ENCODE measurements at regions not wholly inside any gene's neighbourhood (a gene's known extent, or its start where the extent isn't known, plus 50 kb on each side); places are given as distances from the start of the nearest gene placed in this dataset.
A peak's percentile ranks its signal among the peaks of the same experiment; 100 is the strongest.

DNA sequence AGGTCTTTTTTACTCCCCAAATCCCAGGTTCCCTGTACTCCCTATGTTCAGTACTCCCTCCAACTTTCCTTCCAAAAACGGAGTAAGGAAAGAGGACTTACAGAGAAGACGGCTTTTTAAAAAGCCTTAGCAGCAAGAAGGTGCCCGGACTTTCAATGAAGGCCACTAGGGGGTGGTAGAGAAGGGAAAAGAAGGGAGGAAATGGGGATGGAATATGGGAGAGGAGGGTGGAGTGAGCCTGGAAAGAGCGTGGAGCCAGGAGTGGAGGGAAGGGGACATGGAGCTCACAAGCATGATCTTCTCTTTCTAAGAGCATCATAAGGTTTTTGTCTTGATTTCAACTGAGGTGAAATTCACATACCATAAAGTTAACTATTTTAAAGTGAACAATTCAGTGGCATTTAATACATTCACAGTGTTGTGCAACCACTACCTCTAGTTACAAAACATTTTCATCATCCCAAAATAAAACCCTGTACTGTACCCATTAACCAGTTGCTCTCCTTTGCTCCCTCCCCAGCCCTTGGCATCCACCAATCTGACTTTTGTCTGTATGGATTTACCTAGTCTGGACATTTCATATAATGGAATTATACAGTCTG is 129.9 kb downstream of the ZNF281 start:
- WGBS, result 35% methylated on average over 4 of the region's 4 CpGs
- H3K27me3 ChIP-seq (ENCODE audit: control insufficient read depth in 4 of 4, insufficient read depth in 4 of 4, low read length in 3 of 4), result no peaks in the 10 kb centered on the region
- no peaks in the 10 kb centered on the region for H3K36me3 ChIP-seq (ENCODE audit: control insufficient read depth in 4 of 4, insufficient read depth in 3 of 4, low read depth in 1 of 4, low read length in 3 of 4)
- no peak overlapping the region for H3K9ac ChIP-seq (ENCODE audit: low read depth in 1 of 2, low read length in 2 of 2)
- no peaks in the 10 kb centered on the region for H3K9me3 ChIP-seq (ENCODE audit: control insufficient read depth in 4 of 4, low read length in 3 of 4)
- H3K4me1 ChIP-seq (ENCODE audit: control insufficient read depth in 4 of 4, insufficient read depth in 4 of 4, low read length in 3 of 4), result peaks cover 0 to 20% (median 9%) of the 10 kb centered on the region in 4 donors
- TF ChIP-seq ATF3 (IDR thresholded peaks at IDR 0.05) (peak; percentile 31), JUND (IDR thresholded peaks at IDR 0.05) (no peak), NR2F2 (IDR thresholded peaks at IDR 0.05) (no peak), YY1 (IDR thresholded peaks at IDR 0.05) (no peak), RXRA (IDR thresholded peaks at IDR 0.05) (no peak), HNF4A (conservative IDR thresholded peaks at IDR 0.05) (peak; percentile 13 to 33), ZBTB33 (IDR thresholded peaks at IDR 0.05) (no peak), FOXA2 (IDR thresholded peaks at IDR 0.05) (no peak), SP1 (IDR thresholded peaks at IDR 0.05) (no peak), GABPA (IDR thresholded peaks at IDR 0.05 in 1 of 2, conservative IDR thresholded peaks at IDR 0.05 in 1 of 2) (no peak), RAD21 (IDR thresholded peaks at IDR 0.05) (peak; percentile 97), EGR1 (IDR thresholded peaks at IDR 0.05; ENCODE audit: low read depth in 2 of 2) (no peak), TAF1 (conservative IDR thresholded peaks at IDR 0.05) (no peak), HNF4G (IDR thresholded peaks at IDR 0.05) (no peak), REST (IDR thresholded peaks at IDR 0.05) (no peak), FOXA1 (IDR thresholded peaks at IDR 0.05) (no peak)
- TF ChIP-seq, protein P1, sequence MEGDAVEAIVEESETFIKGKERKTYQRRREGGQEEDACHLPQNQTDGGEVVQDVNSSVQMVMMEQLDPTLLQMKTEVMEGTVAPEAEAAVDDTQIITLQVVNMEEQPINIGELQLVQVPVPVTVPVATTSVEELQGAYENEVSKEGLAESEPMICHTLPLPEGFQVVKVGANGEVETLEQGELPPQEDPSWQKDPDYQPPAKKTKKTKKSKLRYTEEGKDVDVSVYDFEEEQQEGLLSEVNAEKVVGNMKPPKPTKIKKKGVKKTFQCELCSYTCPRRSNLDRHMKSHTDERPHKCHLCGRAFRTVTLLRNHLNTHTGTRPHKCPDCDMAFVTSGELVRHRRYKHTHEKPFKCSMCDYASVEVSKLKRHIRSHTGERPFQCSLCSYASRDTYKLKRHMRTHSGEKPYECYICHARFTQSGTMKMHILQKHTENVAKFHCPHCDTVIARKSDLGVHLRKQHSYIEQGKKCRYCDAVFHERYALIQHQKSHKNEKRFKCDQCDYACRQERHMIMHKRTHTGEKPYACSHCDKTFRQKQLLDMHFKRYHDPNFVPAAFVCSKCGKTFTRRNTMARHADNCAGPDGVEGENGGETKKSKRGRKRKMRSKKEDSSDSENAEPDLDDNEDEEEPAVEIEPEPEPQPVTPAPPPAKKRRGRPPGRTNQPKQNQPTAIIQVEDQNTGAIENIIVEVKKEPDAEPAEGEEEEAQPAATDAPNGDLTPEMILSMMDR (IDR thresholded peaks at IDR 0.05; ENCODE audit: low read depth, low read length, missing input control), result peak; percentile 84
- TF ChIP-seq, protein P2, sequence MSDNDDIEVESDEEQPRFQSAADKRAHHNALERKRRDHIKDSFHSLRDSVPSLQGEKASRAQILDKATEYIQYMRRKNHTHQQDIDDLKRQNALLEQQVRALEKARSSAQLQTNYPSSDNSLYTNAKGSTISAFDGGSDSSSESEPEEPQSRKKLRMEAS (IDR thresholded peaks at IDR 0.05), result no peak
- H3K4me3 ChIP-seq (ENCODE audit: low read depth in 1 of 3, low read length in 3 of 3), result no peak overlapping the region
- H3K27ac ChIP-seq (ENCODE audit: low read depth in 1 of 2, low read length in 2 of 2), result no peak overlapping the region
- peak; percentile 51 for DNase-seq (ENCODE audit: low spot score)

Measured in liver (tissue), 8 donors.